ENCODE measurements at regions not wholly inside any gene's neighbourhood (a gene's known extent, or its start where the extent isn't known, plus 50 kb on each side); places are given as distances from the start of the nearest gene placed in this dataset.
"Not testable (repeated sequence)": the region's sequence is repeated elsewhere in the genome, so short reads cannot be mapped to it uniquely, and the experiment has no call there.

DNA sequence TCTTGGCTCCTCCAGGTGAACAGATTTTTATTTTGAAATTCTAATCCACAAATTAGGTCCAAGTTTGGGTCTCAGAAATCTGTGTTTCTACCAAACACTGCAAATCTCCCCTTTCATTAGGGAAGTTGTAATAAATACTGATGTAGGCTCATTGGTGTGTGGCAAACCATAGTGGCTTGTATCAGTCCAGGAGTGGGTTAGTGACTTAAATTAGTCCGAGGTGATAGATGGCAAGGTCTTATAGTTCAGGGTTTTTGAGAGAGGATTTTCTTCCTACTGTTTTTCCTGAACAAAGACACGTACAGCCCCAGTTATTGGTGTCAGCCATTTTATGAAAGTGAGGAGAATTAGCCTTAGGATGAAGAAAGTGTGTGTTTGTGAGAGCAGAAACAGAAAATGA is 74.6 kb downstream of the RPRM start:
- Histone ChIP-seq H3F3A (ENCODE audit: control insufficient read depth, insufficient read depth) (no peaks in the 10 kb centered on the region), H3K4me3 (ENCODE audit: low read length) (no peak overlapping the region), H3K36me3 (ENCODE audit: control insufficient read depth, low read length) (no peaks in the 10 kb centered on the region), H3K4me1 (ENCODE audit: control insufficient read depth, low read length) (no peaks in the 10 kb centered on the region), H3K4me2 (ENCODE audit: low read length) (no peak overlapping the region), H3K27me3 (ENCODE audit: control insufficient read depth, low read length) (no peaks in the 10 kb centered on the region), H3K9me2 (replicated peaks; ENCODE audit: control insufficient read depth, low read length) (no peaks in the 10 kb centered on the region), H3K27ac (ENCODE audit: low read depth, low read length) (no peak overlapping the region), H4K20me1 (ENCODE audit: control insufficient read depth, insufficient read depth, low read depth, low read length) (no peaks in the 10 kb centered on the region), H3K79me2 (ENCODE audit: control insufficient read depth, low read length) (no peaks in the 10 kb centered on the region), H3K9me3 (ENCODE audit: control insufficient read depth, insufficient read depth, low read length) (no peaks in the 10 kb centered on the region; the same call in 1 of the 2 replicates)
- TF ChIP-seq EZH2phosphoT487 (IDR thresholded peaks at IDR 0.05; ENCODE audit: borderline replicate concordance, low read length), result no peak
- TF ChIP-seq, protein P1, sequence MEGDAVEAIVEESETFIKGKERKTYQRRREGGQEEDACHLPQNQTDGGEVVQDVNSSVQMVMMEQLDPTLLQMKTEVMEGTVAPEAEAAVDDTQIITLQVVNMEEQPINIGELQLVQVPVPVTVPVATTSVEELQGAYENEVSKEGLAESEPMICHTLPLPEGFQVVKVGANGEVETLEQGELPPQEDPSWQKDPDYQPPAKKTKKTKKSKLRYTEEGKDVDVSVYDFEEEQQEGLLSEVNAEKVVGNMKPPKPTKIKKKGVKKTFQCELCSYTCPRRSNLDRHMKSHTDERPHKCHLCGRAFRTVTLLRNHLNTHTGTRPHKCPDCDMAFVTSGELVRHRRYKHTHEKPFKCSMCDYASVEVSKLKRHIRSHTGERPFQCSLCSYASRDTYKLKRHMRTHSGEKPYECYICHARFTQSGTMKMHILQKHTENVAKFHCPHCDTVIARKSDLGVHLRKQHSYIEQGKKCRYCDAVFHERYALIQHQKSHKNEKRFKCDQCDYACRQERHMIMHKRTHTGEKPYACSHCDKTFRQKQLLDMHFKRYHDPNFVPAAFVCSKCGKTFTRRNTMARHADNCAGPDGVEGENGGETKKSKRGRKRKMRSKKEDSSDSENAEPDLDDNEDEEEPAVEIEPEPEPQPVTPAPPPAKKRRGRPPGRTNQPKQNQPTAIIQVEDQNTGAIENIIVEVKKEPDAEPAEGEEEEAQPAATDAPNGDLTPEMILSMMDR (IDR thresholded peaks at IDR 0.05; ENCODE audit: low read depth, low read length, poor library complexity, severe bottlenecking), result no peak

DNA sequence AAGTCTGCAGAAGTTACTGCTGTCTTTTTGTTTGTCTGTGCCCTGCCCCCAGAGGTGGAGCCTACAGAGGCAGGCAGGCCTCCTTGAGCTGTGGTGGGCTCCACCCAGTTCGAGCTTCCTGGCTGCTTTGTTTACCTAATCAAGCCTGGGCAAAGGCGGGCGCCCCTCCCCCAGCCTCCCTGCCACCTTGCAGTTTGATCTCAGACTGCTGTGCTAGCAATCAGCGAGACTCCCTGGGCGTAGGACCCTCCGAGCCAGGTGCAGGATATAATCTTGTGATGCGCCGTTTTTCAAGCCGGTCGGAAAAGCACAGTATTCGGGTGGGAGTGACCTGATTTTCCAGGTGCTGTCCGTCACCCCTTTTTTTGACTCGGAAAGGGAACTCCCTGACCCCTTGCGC is 75.2 kb downstream of the RPRM start:
- not testable (repeated sequence) for H3K27ac ChIP-seq (ENCODE audit: low read depth, low read length); H3K9me3 ChIP-seq (ENCODE audit: control insufficient read depth, insufficient read depth, low read length); H3K4me3 ChIP-seq (ENCODE audit: low read length); H3K4me2 ChIP-seq (ENCODE audit: low read length); H3K27me3 ChIP-seq (ENCODE audit: control insufficient read depth, low read length); H3K9me2 ChIP-seq (replicated peaks; ENCODE audit: control insufficient read depth, low read length); H3F3A ChIP-seq (ENCODE audit: control insufficient read depth, insufficient read depth); H3K79me2 ChIP-seq (ENCODE audit: control insufficient read depth, low read length); H3K36me3 ChIP-seq (ENCODE audit: control insufficient read depth, low read length); H3K4me1 ChIP-seq (ENCODE audit: control insufficient read depth, low read length); H4K20me1 ChIP-seq (ENCODE audit: control insufficient read depth, insufficient read depth, low read depth, low read length)

DNA sequence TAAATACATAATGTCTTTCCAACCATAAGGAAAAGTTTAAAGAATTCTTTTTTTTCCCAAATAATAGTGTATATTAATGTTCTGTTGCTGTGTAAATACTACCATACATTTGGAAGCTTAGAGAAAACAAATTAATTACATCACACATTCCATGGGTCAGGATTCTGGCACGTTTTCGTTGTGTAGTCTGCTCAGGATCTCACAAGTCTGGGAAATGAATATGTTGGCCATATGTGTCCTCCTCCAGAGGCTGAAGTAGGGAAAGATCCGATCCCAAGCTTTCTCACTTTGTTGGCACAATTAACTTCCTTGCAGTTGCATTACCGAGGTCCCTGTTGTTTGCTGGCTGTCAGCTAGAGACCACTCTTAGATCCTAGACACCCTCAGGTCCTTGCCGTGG is 83.9 kb downstream of the RPRM start:
- H3K4me2 ChIP-seq (ENCODE audit: low read length), result no peak overlapping the region
- H3K36me3 ChIP-seq (ENCODE audit: control insufficient read depth, low read length), result no peaks in the 10 kb centered on the region
- H3K4me1 ChIP-seq (ENCODE audit: control insufficient read depth, low read length), result no peaks in the 10 kb centered on the region
- H3K9me3 ChIP-seq (ENCODE audit: control insufficient read depth, insufficient read depth, low read length), result no peaks in the 10 kb centered on the region
- no peaks in the 10 kb centered on the region for H3K27me3 ChIP-seq (ENCODE audit: control insufficient read depth, low read length)
- H4K20me1 ChIP-seq (ENCODE audit: control insufficient read depth, insufficient read depth, low read depth, low read length), result no peaks in the 10 kb centered on the region
- H3F3A ChIP-seq (ENCODE audit: control insufficient read depth, insufficient read depth), result no peaks in the 10 kb centered on the region
- no peak for TF ChIP-seq EZH2phosphoT487 (IDR thresholded peaks at IDR 0.05; ENCODE audit: borderline replicate concordance, low read length)
- TF ChIP-seq, protein P1 (IDR thresholded peaks at IDR 0.05; ENCODE audit: low read depth, low read length, poor library complexity, severe bottlenecking), result no peak
- no peaks in the 10 kb centered on the region for H3K9me2 ChIP-seq (replicated peaks; ENCODE audit: control insufficient read depth, low read length)
- H3K79me2 ChIP-seq (ENCODE audit: control insufficient read depth, low read length), result no peaks in the 10 kb centered on the region
- H3K27ac ChIP-seq (ENCODE audit: low read depth, low read length), result no peak overlapping the region
- H3K4me3 ChIP-seq (ENCODE audit: low read length), result no peak overlapping the region

DNA sequence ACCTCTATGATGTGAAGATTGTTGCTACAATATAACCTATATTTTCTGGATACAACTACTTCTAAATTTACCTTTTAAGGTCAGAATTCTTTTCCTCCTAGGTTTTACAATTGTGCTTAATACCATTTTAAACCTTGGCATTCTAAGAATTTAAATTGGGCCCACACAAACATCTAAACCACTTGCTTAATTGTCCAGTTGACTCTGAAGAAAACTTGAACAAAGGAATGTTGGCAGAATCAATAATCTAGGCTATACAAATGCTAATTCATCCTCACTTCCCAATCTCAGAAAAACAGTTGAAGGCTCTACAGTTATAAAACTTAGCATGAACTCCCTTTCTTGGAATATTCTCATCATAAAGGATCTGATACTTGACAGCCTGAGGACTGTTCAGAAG is 84.3 kb downstream of the RPRM start:
- Histone ChIP-seq H3K9me2 (replicated peaks; ENCODE audit: control insufficient read depth, low read length) (no peaks in the 10 kb centered on the region), H3K4me2 (ENCODE audit: low read length) (no peak overlapping the region), H3K27ac (ENCODE audit: low read depth, low read length) (no peak overlapping the region), H3F3A (ENCODE audit: control insufficient read depth, insufficient read depth) (no peaks in the 10 kb centered on the region), H3K36me3 (ENCODE audit: control insufficient read depth, low read length) (no peaks in the 10 kb centered on the region), H3K27me3 (ENCODE audit: control insufficient read depth, low read length) (no peaks in the 10 kb centered on the region), H3K4me1 (ENCODE audit: control insufficient read depth, low read length) (no peaks in the 10 kb centered on the region), H4K20me1 (ENCODE audit: control insufficient read depth, insufficient read depth, low read depth, low read length) (no peaks in the 10 kb centered on the region), H3K79me2 (ENCODE audit: control insufficient read depth, low read length) (no peaks in the 10 kb centered on the region), H3K4me3 (ENCODE audit: low read length) (no peak overlapping the region), H3K9me3 (ENCODE audit: control insufficient read depth, insufficient read depth, low read length) (no peaks in the 10 kb centered on the region)
- TF ChIP-seq EZH2phosphoT487 (IDR thresholded peaks at IDR 0.05; ENCODE audit: borderline replicate concordance, low read length), result no peak
- TF ChIP-seq, protein P1 (IDR thresholded peaks at IDR 0.05; ENCODE audit: low read depth, low read length, poor library complexity, severe bottlenecking), result no peak

Data from DOHH2 (cell line).